Activated B cell treated with CpG ODN at 0.5 μM for 24 hours (primary cell): ENCODE measurements at regions not wholly inside any gene's neighbourhood (a gene's known extent, or its start where the extent isn't known, plus 50 kb on each side); places are given as distances from the start of the nearest gene placed in this dataset.

Experiments used
- ATAC-seq: fragments of 200-7000 bp; cut with Tn5 transposase; one replicate; pipeline ENCODE4 v1.10.0; 2021; ENCODE audit warnings: low read depth, mild to moderate bottlenecking, moderate library complexity
- CTCF ChIA-PET: fragments of 350-600 bp; sonication (Branson Sonifier 250); formaldehyde crosslinking; loops from one replicate; lab custom pipeline; 2021; ENCODE audit warnings: antibody characterized with exemption; lab: Charles Lee
- POLR2A ChIA-PET: fragments of 350-600 bp; sonication (Branson Sonifier 250); formaldehyde crosslinking; loops from one replicate; lab custom pipeline; 2021; ENCODE audit warnings: antibody characterized with exemption; lab: Charles Lee
- DNase-seq: peaks from one replicate; pipeline ENCODE4 v3.0.0; 2022
- H3K27ac Mint-ChIP-seq: one replicate; pipeline ENCODE4 v1.8.0; 2020; ENCODE audit warnings: mixed read lengths
- H3K27me3 Mint-ChIP-seq: one replicate; pipeline ENCODE4 v1.8.0; 2021; ENCODE audit warnings: mixed read lengths
- H3K36me3 Mint-ChIP-seq: one replicate; pipeline ENCODE4 v1.8.0; 2021; ENCODE audit warnings: low read depth, mixed read lengths
- H3K4me1 Mint-ChIP-seq: one replicate; pipeline ENCODE4 v1.8.0; 2021; ENCODE audit warnings: mixed read lengths
- H3K4me3 Mint-ChIP-seq: one replicate; pipeline ENCODE4 v1.8.0; 2020; ENCODE audit warnings: mild to moderate bottlenecking, mixed read lengths
- H3K9me3 Mint-ChIP-seq: one replicate; pipeline ENCODE4 v1.8.0; 2020; ENCODE audit warnings: mixed read lengths
- CTCF ChIP-seq: fragments of 200-600 bp; IDR thresholded peaks from one replicate; pipeline ENCODE4 v1.8.0; 2022; ENCODE audit warnings: antibody characterized with exemption, mild to moderate bottlenecking
- intact Hi-C: fragments of 100-400 bp; cut with micrococcal nuclease; formaldehyde crosslinking; loops from one replicate; pipeline ENCODE4 v1.15.1; 2024

GRCh38 chr11:119943298-119943655 lies 194.6 kb downstream of the TRIM29 start:
- Mint-ChIP-seq H3K4me1 (no peaks in the 10 kb centered on the region), H3K27me3 (peaks cover 16% of the 10 kb centered on the region), H3K9me3 (no peaks in the 10 kb centered on the region), H3K27ac (no peak overlapping the region), H3K4me3 (no peak overlapping the region), H3K36me3 (no peaks in the 10 kb centered on the region)
- intact Hi-C loops = no loop called here
- ChIA-PET POLR2A (no interaction called here), CTCF (no interaction called here)
- no peak for DNase-seq
- TF ChIP-seq CTCF = no peak
- ATAC-seq = no peak

GRCh38 chr11:119942583-119943297 lies 195.2 kb downstream of the TRIM29 start:
- DNase-seq = no peak
- intact Hi-C loops = no loop called here
- TF ChIP-seq CTCF = no peak
- H3K9me3 Mint-ChIP-seq = no peaks in the 10 kb centered on the region
- POLR2A ChIA-PET = no interaction called here
- ATAC-seq = no peak
- H3K36me3 Mint-ChIP-seq = no peaks in the 10 kb centered on the region
- CTCF ChIA-PET = no interaction called here
- no peak overlapping the region for H3K27ac Mint-ChIP-seq
- H3K4me1 Mint-ChIP-seq = no peaks in the 10 kb centered on the region
- H3K4me3 Mint-ChIP-seq = no peak overlapping the region
- H3K27me3 Mint-ChIP-seq = peaks cover 16% of the 10 kb centered on the region

- CTCF ChIA-PET = no interaction called here
These were observed 196.1 kb downstream of the TRIM29 start for GRCh38 chr11:119941636-119942411.

GRCh38 chr11:119941171-119941570 lies 196.7 kb downstream of the TRIM29 start:
- H3K4me3 Mint-ChIP-seq = no peak overlapping the region
- no peak for TF ChIP-seq CTCF
- POLR2A ChIA-PET = no interaction called here
- no peaks in the 10 kb centered on the region for H3K9me3 Mint-ChIP-seq
- DNase-seq (no peak), ATAC-seq (no peak)
- no peaks in the 10 kb centered on the region for H3K4me1 Mint-ChIP-seq
- intact Hi-C loops = no loop called here
- no peaks in the 10 kb centered on the region for H3K36me3 Mint-ChIP-seq
- CTCF ChIA-PET = no interaction called here
- H3K27ac Mint-ChIP-seq = no peak overlapping the region
- peaks cover 12% of the 10 kb centered on the region for H3K27me3 Mint-ChIP-seq

More at GRCh38 chr11:119941636-119942411, 196.1 kb downstream of the TRIM29 start:
- POLR2A ChIA-PET = no interaction called here
- Mint-ChIP-seq H3K36me3 (no peaks in the 10 kb centered on the region), H3K27ac (no peak overlapping the region), H3K4me1 (no peaks in the 10 kb centered on the region), H3K27me3 (peaks cover 10% of the 10 kb centered on the region), H3K9me3 (no peaks in the 10 kb centered on the region), H3K4me3 (no peak overlapping the region)
- DNase-seq (no peak), ATAC-seq (no peak)
- TF ChIP-seq CTCF = no peak
- intact Hi-C loops = no loop called here

GRCh38 chr11:119940401-119940976 lies 197.4 kb downstream of the TRIM29 start:
- Mint-ChIP-seq H3K27ac (no peak overlapping the region), H3K4me1 (no peaks in the 10 kb centered on the region), H3K27me3 (peaks cover 12% of the 10 kb centered on the region), H3K9me3 (no peaks in the 10 kb centered on the region), H3K36me3 (no peaks in the 10 kb centered on the region), H3K4me3 (no peak overlapping the region)
- ChIA-PET CTCF (no interaction called here), POLR2A (no interaction called here)
- intact Hi-C loops = no loop called here
- no peak for DNase-seq
- ATAC-seq = no peak
- no peak for TF ChIP-seq CTCF
